ENCODE measurements at regions not wholly inside any gene's neighbourhood (a gene's known extent, or its start where the extent isn't known, plus 50 kb on each side); places are given as distances from the start of the nearest gene placed in this dataset.

DNA sequence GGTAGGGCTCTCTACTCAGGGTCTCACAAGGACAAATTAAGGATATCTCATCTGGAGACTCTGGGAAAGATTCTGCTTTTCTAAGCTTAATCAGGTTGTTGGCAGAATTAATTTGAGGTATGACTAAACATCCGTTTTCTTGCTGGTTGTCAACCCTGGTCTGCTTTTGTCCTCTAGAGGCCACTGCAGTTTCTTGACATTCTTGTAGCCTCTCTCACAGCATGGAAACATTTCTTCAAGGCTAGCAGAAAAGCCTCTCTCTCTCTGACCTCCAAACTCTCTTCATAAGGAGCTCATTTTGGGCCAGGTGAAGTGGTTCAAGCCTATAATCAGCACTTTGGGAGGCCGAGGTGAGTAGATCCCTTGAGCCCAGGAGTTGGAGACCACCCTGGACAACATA lies 749.5 kb upstream of the PCDH7 start:
- intact Hi-C loops (cut with DNase I): no loop called here
- Histone ChIP-seq H3K4me1 (ENCODE audit: control insufficient read depth in 2 of 3, insufficient read depth in 2 of 3, low read depth in 1 of 3, low read length in 3 of 3) (no peaks in the 10 kb centered on the region), H3K4me3 (ENCODE audit: low read length in 3 of 3) (no peak overlapping the region), H3K36me3 (ENCODE audit: control insufficient read depth in 2 of 3, insufficient read depth in 3 of 3, low read length in 3 of 3) (no peaks in the 10 kb centered on the region), H3K27me3 (ENCODE audit: control insufficient read depth, insufficient read depth, low read length) (no peaks in the 10 kb centered on the region), H3K9ac (ENCODE audit: low read length in 3 of 3) (no peak overlapping the region), H3K9me3 (ENCODE audit: control insufficient read depth in 2 of 3, insufficient read depth in 1 of 3, low read length in 3 of 3) (no peaks in the 10 kb centered on the region), H3K27ac (ENCODE audit: low read depth in 2 of 2, low read length in 2 of 2) (no peak overlapping the region)
- TF ChIP-seq, protein P1, sequence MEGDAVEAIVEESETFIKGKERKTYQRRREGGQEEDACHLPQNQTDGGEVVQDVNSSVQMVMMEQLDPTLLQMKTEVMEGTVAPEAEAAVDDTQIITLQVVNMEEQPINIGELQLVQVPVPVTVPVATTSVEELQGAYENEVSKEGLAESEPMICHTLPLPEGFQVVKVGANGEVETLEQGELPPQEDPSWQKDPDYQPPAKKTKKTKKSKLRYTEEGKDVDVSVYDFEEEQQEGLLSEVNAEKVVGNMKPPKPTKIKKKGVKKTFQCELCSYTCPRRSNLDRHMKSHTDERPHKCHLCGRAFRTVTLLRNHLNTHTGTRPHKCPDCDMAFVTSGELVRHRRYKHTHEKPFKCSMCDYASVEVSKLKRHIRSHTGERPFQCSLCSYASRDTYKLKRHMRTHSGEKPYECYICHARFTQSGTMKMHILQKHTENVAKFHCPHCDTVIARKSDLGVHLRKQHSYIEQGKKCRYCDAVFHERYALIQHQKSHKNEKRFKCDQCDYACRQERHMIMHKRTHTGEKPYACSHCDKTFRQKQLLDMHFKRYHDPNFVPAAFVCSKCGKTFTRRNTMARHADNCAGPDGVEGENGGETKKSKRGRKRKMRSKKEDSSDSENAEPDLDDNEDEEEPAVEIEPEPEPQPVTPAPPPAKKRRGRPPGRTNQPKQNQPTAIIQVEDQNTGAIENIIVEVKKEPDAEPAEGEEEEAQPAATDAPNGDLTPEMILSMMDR (IDR thresholded peaks at IDR 0.05; ENCODE audit: borderline replicate concordance, extremely low read depth, insufficient read depth): no peak
- DNase-seq (peak in 1 of 5 donors; percentile 6), FAIRE-seq (no peak)

DNA sequence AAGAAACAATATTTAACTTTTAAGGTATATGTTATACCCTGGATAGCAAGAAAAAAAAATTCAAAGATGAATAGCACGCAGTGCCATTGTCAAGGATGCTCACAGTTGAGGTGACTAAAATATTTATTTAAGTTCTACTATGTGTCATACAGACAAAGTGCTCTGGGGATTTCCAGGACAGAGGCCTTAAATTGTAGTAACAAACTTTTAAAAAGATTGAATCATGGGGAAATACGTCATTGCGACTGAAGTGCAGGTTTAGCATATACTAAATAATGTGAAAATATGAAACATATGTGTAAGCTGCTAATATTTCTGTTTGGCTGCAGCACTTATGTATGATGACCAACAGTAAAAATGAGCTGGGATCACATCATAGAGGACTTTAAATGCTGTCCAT lies 748.0 kb upstream of the PCDH7 start:
- no peak overlapping the region for H3K27ac ChIP-seq (ENCODE audit: low read depth in 2 of 2, low read length in 2 of 2)
- TF ChIP-seq, protein P1 (IDR thresholded peaks at IDR 0.05; ENCODE audit: borderline replicate concordance, extremely low read depth, insufficient read depth): no peak
- H3K27me3 ChIP-seq (ENCODE audit: control insufficient read depth, insufficient read depth, low read length): no peaks in the 10 kb centered on the region
- H3K36me3 ChIP-seq (ENCODE audit: control insufficient read depth in 2 of 3, insufficient read depth in 3 of 3, low read length in 3 of 3): no peaks in the 10 kb centered on the region
- no peak overlapping the region for H3K4me3 ChIP-seq (ENCODE audit: low read length in 3 of 3)
- no peaks in the 10 kb centered on the region for H3K4me1 ChIP-seq (ENCODE audit: control insufficient read depth in 2 of 3, insufficient read depth in 2 of 3, low read depth in 1 of 3, low read length in 3 of 3)
- no peaks in the 10 kb centered on the region for H3K9me3 ChIP-seq (ENCODE audit: control insufficient read depth in 2 of 3, insufficient read depth in 1 of 3, low read length in 3 of 3)
- H3K9ac ChIP-seq (ENCODE audit: low read length in 3 of 3): no peak overlapping the region
- DNase-seq: no peak
- FAIRE-seq: no peak
- intact Hi-C loops (cut with DNase I): no loop called here

DNA sequence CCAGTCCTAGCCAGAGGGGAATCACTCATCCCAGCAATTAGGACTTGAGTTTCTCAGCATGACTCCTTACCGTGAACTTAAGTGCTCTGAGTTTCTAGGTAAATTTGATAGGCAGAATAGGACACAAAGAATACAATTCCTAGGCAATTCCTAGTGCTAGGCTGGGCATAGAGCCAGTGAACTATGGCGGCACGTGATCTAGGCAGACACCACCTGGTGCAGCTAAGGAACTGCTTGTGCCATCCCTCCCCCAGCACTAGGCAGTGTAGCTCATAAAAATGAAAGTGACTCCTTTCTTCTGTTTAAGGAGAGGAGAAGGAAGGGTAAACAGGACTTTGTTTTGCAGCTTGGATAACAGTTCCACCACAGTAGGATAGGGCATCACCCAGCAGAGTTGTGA lies 736.3 kb upstream of the PCDH7 start:
- Histone ChIP-seq H3K9me3 (ENCODE audit: control insufficient read depth in 2 of 3, insufficient read depth in 1 of 3, low read length in 3 of 3) (no peaks in the 10 kb centered on the region), H3K36me3 (ENCODE audit: control insufficient read depth in 2 of 3, insufficient read depth in 3 of 3, low read length in 3 of 3) (no peaks in the 10 kb centered on the region), H3K27ac (ENCODE audit: low read depth in 2 of 2, low read length in 2 of 2) (no peak overlapping the region), H3K9ac (ENCODE audit: low read length in 3 of 3) (no peak overlapping the region), H3K4me1 (ENCODE audit: control insufficient read depth in 2 of 3, insufficient read depth in 2 of 3, low read depth in 1 of 3, low read length in 3 of 3) (no peaks in the 10 kb centered on the region), H3K27me3 (ENCODE audit: control insufficient read depth, insufficient read depth, low read length) (no peaks in the 10 kb centered on the region), H3K4me3 (ENCODE audit: low read length in 3 of 3) (no peak overlapping the region)
- TF ChIP-seq, protein P1 (IDR thresholded peaks at IDR 0.05; ENCODE audit: borderline replicate concordance, extremely low read depth, insufficient read depth): no peak
- intact Hi-C loops (cut with DNase I): no loop called here
- FAIRE-seq (no peak), DNase-seq (peak in 1 of 5 donors; percentile 15)

DNA sequence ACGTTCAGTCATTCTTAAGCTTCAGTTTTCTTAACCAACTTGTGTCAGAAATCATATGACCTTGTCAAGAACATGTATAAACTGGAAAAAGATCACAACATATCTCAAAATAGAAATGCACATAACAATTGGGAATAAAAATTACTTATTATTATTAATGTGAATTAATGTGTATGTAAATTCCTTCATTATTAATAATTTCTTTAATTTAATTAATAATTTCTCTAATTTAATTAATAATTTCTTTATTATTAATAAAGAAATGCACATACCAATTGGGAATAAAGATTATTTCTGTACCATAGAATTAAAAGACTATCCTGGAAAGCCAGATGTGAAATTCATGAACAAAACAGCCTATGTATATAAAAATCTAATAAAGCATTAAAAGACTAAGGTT lies 718.5 kb upstream of the PCDH7 start:
- no peaks in the 10 kb centered on the region for H3K4me1 ChIP-seq (ENCODE audit: control insufficient read depth in 2 of 3, insufficient read depth in 2 of 3, low read depth in 1 of 3, low read length in 3 of 3)
- no peak for FAIRE-seq
- no peak overlapping the region for H3K4me3 ChIP-seq (ENCODE audit: low read length in 3 of 3)
- H3K9ac ChIP-seq (ENCODE audit: low read length in 3 of 3): no peak overlapping the region
- TF ChIP-seq, protein P1 (IDR thresholded peaks at IDR 0.05; ENCODE audit: borderline replicate concordance, extremely low read depth, insufficient read depth): no peak
- H3K27me3 ChIP-seq (ENCODE audit: control insufficient read depth, insufficient read depth, low read length): no peaks in the 10 kb centered on the region
- no peaks in the 10 kb centered on the region for H3K36me3 ChIP-seq (ENCODE audit: control insufficient read depth in 2 of 3, insufficient read depth in 3 of 3, low read length in 3 of 3)
- H3K9me3 ChIP-seq (ENCODE audit: control insufficient read depth in 2 of 3, insufficient read depth in 1 of 3, low read length in 3 of 3): no peaks in the 10 kb centered on the region
- H3K27ac ChIP-seq (ENCODE audit: low read depth in 2 of 2, low read length in 2 of 2): no peak overlapping the region
- intact Hi-C loops (cut with DNase I): no loop called here
- no peak for DNase-seq
